GM18873 (cell line): ENCODE measurements at regions not wholly inside any gene's neighbourhood (a gene's known extent, or its start where the extent isn't known, plus 50 kb on each side); places are given as distances from the start of the nearest gene placed in this dataset.
"Not testable (repeated sequence)": the region's sequence is repeated elsewhere in the genome, so short reads cannot be mapped to it uniquely, and the experiment has no call there.

Experiments
- ATAC-seq: cut with Tn5 transposase; IDR thresholded peaks from one replicate; pipeline ENCODE4 v1.9.1; 2021; ENCODE audit warnings: mild to moderate bottlenecking, moderate library complexity, moderate number of reproducible peaks; ENCODE audit not compliant: unreplicated experiment, low FRiP score

- ATAC-seq = no peak
Measured at GRCh38 chr1:172941945-172942344, 108.8 kb downstream of the TNFSF18 start.

- not testable (repeated sequence) for ATAC-seq
Measured at GRCh38 chr1:172943138-172943537, 107.6 kb downstream of the TNFSF18 start.

GRCh38 chr1:172944931-172945330 lies 105.8 kb downstream of the TNFSF18 start:
- no peak for ATAC-seq

GRCh38 chr1:172946814-172947507 lies 103.8 kb downstream of the TNFSF18 start:
- no peak for ATAC-seq

GRCh38 chr1:172948457-172948856 lies 102.3 kb downstream of the TNFSF18 start:
- ATAC-seq = no peak

GRCh38 chr1:172949096-172949495 lies 101.6 kb downstream of the TNFSF18 start:
- ATAC-seq = no peak

GRCh38 chr1:172950528-172950927 lies 100.2 kb downstream of the TNFSF18 start:
- ATAC-seq = no peak

- no peak for ATAC-seq
Measured at GRCh38 chr1:172951730-172952365, 98.9 kb downstream of the TNFSF18 start.

GRCh38 chr1:172952516-172952915 lies 98.2 kb downstream of the TNFSF18 start:
- ATAC-seq = no peak

- no peak for ATAC-seq
Measured at GRCh38 chr1:172954476-172955150, 96.1 kb downstream of the TNFSF18 start.

- ATAC-seq = no peak
Measured at GRCh38 chr1:172955161-172955815, 95.5 kb downstream of the TNFSF18 start.

GRCh38 chr1:172956871-172957270 lies 93.9 kb downstream of the TNFSF18 start:
- ATAC-seq = no peak

- ATAC-seq = no peak
Measured at GRCh38 chr1:172957491-172957890, 93.2 kb downstream of the TNFSF18 start.

- no peak for ATAC-seq
Measured at GRCh38 chr1:172959571-172959970, 91.2 kb downstream of the TNFSF18 start.

GRCh38 chr1:172960019-172960418 lies 90.7 kb downstream of the TNFSF18 start:
- ATAC-seq = no peak

- no peak for ATAC-seq
Measured at GRCh38 chr1:172960454-172961208, 90.1 kb downstream of the TNFSF18 start.

- no peak for ATAC-seq
Measured at GRCh38 chr1:172964864-172965263, 85.9 kb downstream of the TNFSF18 start.

- no peak for ATAC-seq
Measured at GRCh38 chr1:172966844-172967540, 83.7 kb downstream of the TNFSF18 start.

- no peak for ATAC-seq
Measured at GRCh38 chr1:172967936-172968335, 82.8 kb downstream of the TNFSF18 start.

- no peak for ATAC-seq
Measured at GRCh38 chr1:172969611-172970010, 81.1 kb downstream of the TNFSF18 start.
